H1 (cell line): ENCODE measurements at regions not wholly inside any gene's neighbourhood (a gene's known extent, or its start where the extent isn't known, plus 50 kb on each side); places are given as distances from the start of the nearest gene placed in this dataset.

Experiments used
- CTCF ChIA-PET: fragments of 300-600 bp; sonication (Branson Sonifier 250); formaldehyde crosslinking; loops from one replicate; lab custom pipeline; 2021; ENCODE audit not compliant: partially characterized antibody; lab: Charles Lee
- POLR2A ChIA-PET: fragments of 300-600 bp; sonication (Branson Sonifier 250); formaldehyde crosslinking; loops from one replicate; lab custom pipeline; 2021; ENCODE audit warnings: inconsistent platforms; ENCODE audit not compliant: partially characterized antibody; lab: Charles Lee
- DNase-seq, 2 experiments: peaks; one replicate each; pipeline versions ENCODE4 v3.0.0 to v3.0.0-alpha.2; 2010 to 2022; ENCODE audit warnings: low spot score in 2 of 2, low read depth in 1 of 2, mixed read lengths in 1 of 2
- FAIRE-seq: peaks from 2 replicates; lab custom pipeline; 2011; peaks lifted over from hg19 to GRCh38; lab: Jason Lieb, UNC
- H2AFZ ChIP-seq: 2 replicates; pipeline ENCODE4 v1.8.1; 2012; ENCODE audit warnings: low read length, inconsistent platforms
- H2AK5ac ChIP-seq: 2 replicates; pipeline ENCODE4 v1.6.1; 2013; ENCODE audit warnings: low read depth, low read length
- H2BK120ac ChIP-seq: replicated peaks from 2 replicates; pipeline ENCODE3; 2013; ENCODE audit warnings: low read depth, low read length, inconsistent platforms
- H2BK12ac ChIP-seq: 2 replicates; pipeline ENCODE4 v1.6.1; 2013; ENCODE audit warnings: low read depth, low read length
- H2BK15ac ChIP-seq: 2 replicates; pipeline ENCODE4 v1.6.1; 2013; ENCODE audit warnings: low read length
- H2BK20ac ChIP-seq: 2 replicates; pipeline ENCODE4 v1.6.1; 2013; ENCODE audit warnings: low read length
- H2BK5ac ChIP-seq: 2 replicates; pipeline ENCODE4 v1.6.1; 2013; ENCODE audit warnings: low read depth, low read length
- H3K14ac ChIP-seq: 2 replicates; pipeline ENCODE4 v1.6.1; 2013; ENCODE audit warnings: inconsistent platforms; ENCODE audit not compliant: insufficient read length
- H3K18ac ChIP-seq: 2 replicates; pipeline ENCODE4 v1.6.1; 2013; ENCODE audit warnings: low read length; ENCODE audit errors: extremely low read depth
- H3K23ac ChIP-seq: 2 replicates; pipeline ENCODE4 v1.6.1; 2013; ENCODE audit warnings: inconsistent platforms; ENCODE audit not compliant: insufficient read length
- H3K23me2 ChIP-seq: 2 replicates; pipeline ENCODE4 v1.6.1; 2013; ENCODE audit warnings: low read depth, low read length
- H3K27ac ChIP-seq: 2 replicates; pipeline ENCODE4 v1.6.1; 2011; ENCODE audit warnings: low read depth, low read length, inconsistent platforms
- H3K27me3 ChIP-seq, 4 experiments: replicated peaks in 1 of 4; 1 replicate in 1 of 4; 2 replicates in 3 of 4; pipeline versions ENCODE4 v1.6.1 to v1.8.1; 2011 to 2013; ENCODE audit warnings: low read length in 3 of 4, mild to moderate bottlenecking in 3 of 4, inconsistent platforms in 2 of 4, mixed read lengths in 2 of 4, moderate library complexity in 1 of 4; ENCODE audit not compliant: control insufficient read depth in 3 of 4, insufficient read depth in 3 of 4; ENCODE audit errors: extremely low read depth in 1 of 4
- H3K36me3 ChIP-seq, 4 experiments: 2 replicates each; pipeline versions ENCODE4 v1.6.1 to v1.8.1; 2011 to 2013; ENCODE audit warnings: mild to moderate bottlenecking in 4 of 4, low read length in 3 of 4, moderate library complexity in 2 of 4, control low read depth in 1 of 4, inconsistent platforms in 1 of 4; ENCODE audit not compliant: insufficient read depth in 4 of 4, control insufficient read depth in 2 of 4
- H3K4ac ChIP-seq: replicated peaks from 2 replicates; pipeline ENCODE3; 2013; ENCODE audit warnings: low read length, low read depth, mixed read lengths, inconsistent platforms; ENCODE audit not compliant: insufficient read length
- H3K4me1 ChIP-seq, 4 experiments: replicated peaks in 1 of 4; 1 replicate in 1 of 4; 2 replicates in 3 of 4; pipeline versions ENCODE4 v1.6.1 to v1.8.1; 2011 to 2013; ENCODE audit warnings: low read length in 3 of 4, inconsistent platforms in 2 of 4, mixed read lengths in 1 of 4; ENCODE audit not compliant: insufficient read depth in 4 of 4, control insufficient read depth in 3 of 4
- H3K4me2 ChIP-seq, 2 experiments: 2 replicates each; pipeline versions ENCODE4 v1.6.1 to v1.8.1; 2011 to 2013; ENCODE audit warnings: low read depth in 2 of 2, low read length in 2 of 2, control low read depth in 1 of 2, inconsistent platforms in 1 of 2, mild to moderate bottlenecking in 1 of 2; ENCODE audit not compliant: insufficient read depth in 1 of 2
- H3K4me3 ChIP-seq, 4 experiments: fragments of 200-600, 300-600 bp in 1 of 4; sonication (generic), shearing (Covaris generic), sonication (Bioruptor Twin) in 1 of 4; 2 replicates each; pipeline versions ENCODE4 v1.5.1 to v1.8.1; 2011 to 2016; ENCODE audit warnings: low read length in 4 of 4, low read depth in 3 of 4, control low read depth in 2 of 4, inconsistent platforms in 2 of 4, mild to moderate bottlenecking in 2 of 4, mixed read lengths in 1 of 4, moderate library complexity in 1 of 4; ENCODE audit not compliant: insufficient read depth in 2 of 4; ENCODE audit errors: extremely low read depth in 1 of 4
- H3K56ac ChIP-seq: replicated peaks from 2 replicates; pipeline ENCODE3; 2013; ENCODE audit warnings: low read depth, mild to moderate bottlenecking, mixed read lengths, low read length, inconsistent platforms; ENCODE audit not compliant: insufficient read length
- H3K79me1 ChIP-seq: 2 replicates; pipeline ENCODE4 v1.6.1; 2013; ENCODE audit warnings: low read depth, low read length, control low read depth
- H3K79me2 ChIP-seq, 2 experiments: 2 replicates each; pipeline versions ENCODE4 v1.6.1 to v1.8.1; 2012 to 2013; ENCODE audit warnings: low read length in 2 of 2, mild to moderate bottlenecking in 2 of 2, inconsistent platforms in 1 of 2; ENCODE audit not compliant: insufficient read depth in 2 of 2, control insufficient read depth in 1 of 2
- H3K9ac ChIP-seq, 4 experiments: replicated peaks in 1 of 4; 1 replicate in 1 of 4; 2 replicates in 3 of 4; pipeline versions ENCODE4 v1.6.1 to v1.8.1; 2011 to 2013; ENCODE audit warnings: low read depth in 3 of 4, low read length in 3 of 4, control low read depth in 2 of 4, mild to moderate bottlenecking in 2 of 4, moderate library complexity in 2 of 4, inconsistent platforms in 1 of 4; ENCODE audit errors: extremely low read depth in 1 of 4
- H3K9me3 ChIP-seq, 2 experiments: 2 replicates each; pipeline versions ENCODE4 v1.6.1 to v1.8.1; 2012 to 2013; ENCODE audit warnings: mild to moderate bottlenecking in 2 of 2, moderate library complexity in 2 of 2, control low read depth in 1 of 2, inconsistent platforms in 1 of 2, low read depth in 1 of 2, low read length in 1 of 2, mixed read lengths in 1 of 2; ENCODE audit not compliant: insufficient read depth in 2 of 2
- H4K20me1 ChIP-seq, 2 experiments: replicated peaks in 1 of 2; 2 replicates each; pipeline versions ENCODE3 to v1.8.1; 2011 to 2013; ENCODE audit warnings: inconsistent platforms in 2 of 2, low read length in 2 of 2, mild to moderate bottlenecking in 1 of 2; ENCODE audit not compliant: insufficient read depth in 2 of 2, control insufficient read depth in 1 of 2
- H4K5ac ChIP-seq: 2 replicates; pipeline ENCODE4 v1.6.1; 2013; ENCODE audit warnings: low read length, low read depth, mixed read lengths, inconsistent platforms; ENCODE audit not compliant: insufficient read length
- H4K8ac ChIP-seq: 2 replicates; pipeline ENCODE4 v1.8.0; 2013; ENCODE audit warnings: mild to moderate bottlenecking, moderate library complexity, low read length, inconsistent platforms; ENCODE audit not compliant: insufficient read depth; ENCODE audit errors: extremely low read depth
- H4K91ac ChIP-seq: replicated peaks from 2 replicates; pipeline ENCODE3; 2013; ENCODE audit warnings: low read length, mixed read lengths, inconsistent platforms; ENCODE audit not compliant: insufficient read length
- WGBS, 2 experiments: shearing (Covaris generic) in 1 of 2; methylation state at CpG; one replicate each; pipeline versions ENCODE4 v1.1.6 to v1.1.7; 2013 to 2015; ENCODE audit warnings: low lambda C conversion rate in 2 of 2, mixed read lengths in 2 of 2, inconsistent platforms in 1 of 2, low coverage in 1 of 2, missing lambda C conversion rate in 1 of 2; ENCODE audit not compliant: insufficient replicate concordance in 2 of 2, insufficient coverage in 1 of 2, insufficient read length in 1 of 2; ENCODE audit errors: extremely low coverage in 1 of 2, missing lambda C conversion rate in 1 of 2; 5-methylcytosine and 5-hydroxymethylcytosine counted together
- TF ChIP-seq, protein P1 (sequence below): fragments of 300-600 bp; sonication (generic); IDR thresholded peaks from 2 replicates; pipeline ENCODE4 v1.7.1; 2012; ENCODE audit warnings: low read length, moderate library complexity, mild to moderate bottlenecking, inconsistent platforms; ENCODE audit not compliant: insufficient replicate concordance

DNA sequence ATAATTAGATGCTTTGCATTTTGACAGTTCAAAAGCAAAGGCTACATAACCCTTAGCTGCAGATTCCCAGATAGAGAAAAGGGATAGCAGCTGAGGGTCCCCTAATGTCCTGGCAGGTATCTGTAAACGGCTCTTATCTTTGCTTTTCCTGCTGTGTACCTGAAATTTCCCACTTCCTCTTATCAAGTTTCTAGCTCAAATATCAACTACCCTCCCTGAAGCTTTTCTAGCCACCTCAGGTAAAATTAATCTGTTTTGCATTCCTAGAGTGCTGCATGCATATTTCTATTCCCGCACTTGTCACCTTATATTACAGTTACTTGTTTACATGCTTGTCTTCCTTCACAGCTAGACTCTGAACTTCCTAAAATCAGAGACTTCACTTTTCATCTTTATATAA, 55.6 kb upstream of the STXBP5L start:
- no peak overlapping the region for H2BK120ac ChIP-seq
- no peak for FAIRE-seq
- DNase-seq, result no peak
- no peaks in the 10 kb centered on the region for H3K36me3 ChIP-seq
- H2BK20ac ChIP-seq, result no peak overlapping the region
- no peak overlapping the region for H2AFZ ChIP-seq
- H3K56ac ChIP-seq, result no peak overlapping the region
- H3K14ac ChIP-seq, result no peak overlapping the region
- no peaks in the 10 kb centered on the region for H3K9me3 ChIP-seq
- CTCF ChIA-PET, result interaction anchor here (1.8 kb wide), 1 partner anchor 34 kb away, joined by 5 read pairs; no protein-coding TSS in a partner anchor
- no peak overlapping the region for H4K91ac ChIP-seq
- no peak overlapping the region for H3K4me2 ChIP-seq
- no peak overlapping the region for H3K23ac ChIP-seq
- H4K5ac ChIP-seq, result no peak overlapping the region
- POLR2A ChIA-PET, result no interaction called here
- no peak overlapping the region for H3K9ac ChIP-seq
- no peak overlapping the region for H3K27ac ChIP-seq
- H4K8ac ChIP-seq, result no peak overlapping the region
- H2BK5ac ChIP-seq, result no peak overlapping the region
- H3K79me2 ChIP-seq, result no peaks in the 10 kb centered on the region
- H2BK12ac ChIP-seq, result no peak overlapping the region
- no peaks in the 10 kb centered on the region for H3K23me2 ChIP-seq
- no peak overlapping the region for H2BK15ac ChIP-seq
- no peak overlapping the region for H3K4ac ChIP-seq
- H2AK5ac ChIP-seq, result no peak overlapping the region
- no peaks in the 10 kb centered on the region for H3K27me3 ChIP-seq
- WGBS, 2 experiments, result 83% methylated on average over 2 of the region's 2 CpGs; no CpG with 5 or more reads in 1 of the 2 experiments
- peaks cover 0 to 4% (median 3%) of the 10 kb centered on the region in 4 experiments; a peak in 2 of 7 replicates for H3K4me1 ChIP-seq
- no peak overlapping the region for H3K4me3 ChIP-seq
- H4K20me1 ChIP-seq, result no peaks in the 10 kb centered on the region
- no peak overlapping the region for H3K18ac ChIP-seq
- TF ChIP-seq, protein P1, sequence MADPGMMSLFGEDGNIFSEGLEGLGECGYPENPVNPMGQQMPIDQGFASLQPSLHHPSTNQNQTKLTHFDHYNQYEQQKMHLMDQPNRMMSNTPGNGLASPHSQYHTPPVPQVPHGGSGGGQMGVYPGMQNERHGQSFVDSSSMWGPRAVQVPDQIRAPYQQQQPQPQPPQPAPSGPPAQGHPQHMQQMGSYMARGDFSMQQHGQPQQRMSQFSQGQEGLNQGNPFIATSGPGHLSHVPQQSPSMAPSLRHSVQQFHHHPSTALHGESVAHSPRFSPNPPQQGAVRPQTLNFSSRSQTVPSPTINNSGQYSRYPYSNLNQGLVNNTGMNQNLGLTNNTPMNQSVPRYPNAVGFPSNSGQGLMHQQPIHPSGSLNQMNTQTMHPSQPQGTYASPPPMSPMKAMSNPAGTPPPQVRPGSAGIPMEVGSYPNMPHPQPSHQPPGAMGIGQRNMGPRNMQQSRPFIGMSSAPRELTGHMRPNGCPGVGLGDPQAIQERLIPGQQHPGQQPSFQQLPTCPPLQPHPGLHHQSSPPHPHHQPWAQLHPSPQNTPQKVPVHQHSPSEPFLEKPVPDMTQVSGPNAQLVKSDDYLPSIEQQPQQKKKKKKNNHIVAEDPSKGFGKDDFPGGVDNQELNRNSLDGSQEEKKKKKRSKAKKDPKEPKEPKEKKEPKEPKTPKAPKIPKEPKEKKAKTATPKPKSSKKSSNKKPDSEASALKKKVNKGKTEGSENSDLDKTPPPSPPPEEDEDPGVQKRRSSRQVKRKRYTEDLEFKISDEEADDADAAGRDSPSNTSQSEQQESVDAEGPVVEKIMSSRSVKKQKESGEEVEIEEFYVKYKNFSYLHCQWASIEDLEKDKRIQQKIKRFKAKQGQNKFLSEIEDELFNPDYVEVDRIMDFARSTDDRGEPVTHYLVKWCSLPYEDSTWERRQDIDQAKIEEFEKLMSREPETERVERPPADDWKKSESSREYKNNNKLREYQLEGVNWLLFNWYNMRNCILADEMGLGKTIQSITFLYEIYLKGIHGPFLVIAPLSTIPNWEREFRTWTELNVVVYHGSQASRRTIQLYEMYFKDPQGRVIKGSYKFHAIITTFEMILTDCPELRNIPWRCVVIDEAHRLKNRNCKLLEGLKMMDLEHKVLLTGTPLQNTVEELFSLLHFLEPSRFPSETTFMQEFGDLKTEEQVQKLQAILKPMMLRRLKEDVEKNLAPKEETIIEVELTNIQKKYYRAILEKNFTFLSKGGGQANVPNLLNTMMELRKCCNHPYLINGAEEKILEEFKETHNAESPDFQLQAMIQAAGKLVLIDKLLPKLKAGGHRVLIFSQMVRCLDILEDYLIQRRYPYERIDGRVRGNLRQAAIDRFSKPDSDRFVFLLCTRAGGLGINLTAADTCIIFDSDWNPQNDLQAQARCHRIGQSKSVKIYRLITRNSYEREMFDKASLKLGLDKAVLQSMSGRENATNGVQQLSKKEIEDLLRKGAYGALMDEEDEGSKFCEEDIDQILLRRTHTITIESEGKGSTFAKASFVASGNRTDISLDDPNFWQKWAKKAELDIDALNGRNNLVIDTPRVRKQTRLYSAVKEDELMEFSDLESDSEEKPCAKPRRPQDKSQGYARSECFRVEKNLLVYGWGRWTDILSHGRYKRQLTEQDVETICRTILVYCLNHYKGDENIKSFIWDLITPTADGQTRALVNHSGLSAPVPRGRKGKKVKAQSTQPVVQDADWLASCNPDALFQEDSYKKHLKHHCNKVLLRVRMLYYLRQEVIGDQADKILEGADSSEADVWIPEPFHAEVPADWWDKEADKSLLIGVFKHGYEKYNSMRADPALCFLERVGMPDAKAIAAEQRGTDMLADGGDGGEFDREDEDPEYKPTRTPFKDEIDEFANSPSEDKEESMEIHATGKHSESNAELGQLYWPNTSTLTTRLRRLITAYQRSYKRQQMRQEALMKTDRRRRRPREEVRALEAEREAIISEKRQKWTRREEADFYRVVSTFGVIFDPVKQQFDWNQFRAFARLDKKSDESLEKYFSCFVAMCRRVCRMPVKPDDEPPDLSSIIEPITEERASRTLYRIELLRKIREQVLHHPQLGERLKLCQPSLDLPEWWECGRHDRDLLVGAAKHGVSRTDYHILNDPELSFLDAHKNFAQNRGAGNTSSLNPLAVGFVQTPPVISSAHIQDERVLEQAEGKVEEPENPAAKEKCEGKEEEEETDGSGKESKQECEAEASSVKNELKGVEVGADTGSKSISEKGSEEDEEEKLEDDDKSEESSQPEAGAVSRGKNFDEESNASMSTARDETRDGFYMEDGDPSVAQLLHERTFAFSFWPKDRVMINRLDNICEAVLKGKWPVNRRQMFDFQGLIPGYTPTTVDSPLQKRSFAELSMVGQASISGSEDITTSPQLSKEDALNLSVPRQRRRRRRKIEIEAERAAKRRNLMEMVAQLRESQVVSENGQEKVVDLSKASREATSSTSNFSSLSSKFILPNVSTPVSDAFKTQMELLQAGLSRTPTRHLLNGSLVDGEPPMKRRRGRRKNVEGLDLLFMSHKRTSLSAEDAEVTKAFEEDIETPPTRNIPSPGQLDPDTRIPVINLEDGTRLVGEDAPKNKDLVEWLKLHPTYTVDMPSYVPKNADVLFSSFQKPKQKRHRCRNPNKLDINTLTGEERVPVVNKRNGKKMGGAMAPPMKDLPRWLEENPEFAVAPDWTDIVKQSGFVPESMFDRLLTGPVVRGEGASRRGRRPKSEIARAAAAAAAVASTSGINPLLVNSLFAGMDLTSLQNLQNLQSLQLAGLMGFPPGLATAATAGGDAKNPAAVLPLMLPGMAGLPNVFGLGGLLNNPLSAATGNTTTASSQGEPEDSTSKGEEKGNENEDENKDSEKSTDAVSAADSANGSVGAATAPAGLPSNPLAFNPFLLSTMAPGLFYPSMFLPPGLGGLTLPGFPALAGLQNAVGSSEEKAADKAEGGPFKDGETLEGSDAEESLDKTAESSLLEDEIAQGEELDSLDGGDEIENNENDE, result no peak
- H3K79me1 ChIP-seq, result no peaks in the 10 kb centered on the region
